ENCODE measurements at regions not wholly inside any gene's neighbourhood (a gene's known extent, or its start where the extent isn't known, plus 50 kb on each side); places are given as distances from the start of the nearest gene placed in this dataset.

DNA sequence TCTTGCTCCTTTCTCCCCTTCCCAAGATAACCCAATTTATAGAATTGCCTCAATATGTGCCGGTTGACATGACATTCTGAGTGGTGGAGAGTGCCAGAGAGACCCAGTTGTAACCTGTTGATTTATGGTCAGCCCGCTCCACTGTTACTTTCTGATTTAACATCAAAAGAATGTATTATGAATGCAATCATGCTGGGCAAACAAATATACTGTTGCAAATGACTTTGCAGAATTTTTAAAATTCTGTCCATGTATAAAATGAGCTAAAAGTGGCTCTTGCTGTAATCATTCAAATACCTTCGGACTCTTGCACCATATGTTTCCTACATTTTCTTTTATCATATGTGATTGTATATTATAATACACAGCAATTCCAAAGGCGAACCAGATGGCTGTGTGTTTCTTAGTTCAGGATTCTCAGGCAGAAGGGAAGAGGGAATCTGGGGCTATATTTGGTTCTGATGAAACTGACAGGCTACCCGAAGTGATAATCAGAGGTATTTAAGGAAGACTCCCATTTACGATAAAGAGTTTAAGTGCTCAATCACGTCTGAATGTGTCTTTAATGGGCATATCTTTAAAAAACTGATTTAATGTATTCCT, 131.7 kb downstream of the CLCN4 start:
- DNase-seq (ENCODE audit: low read depth), result peak; percentile 1

DNA sequence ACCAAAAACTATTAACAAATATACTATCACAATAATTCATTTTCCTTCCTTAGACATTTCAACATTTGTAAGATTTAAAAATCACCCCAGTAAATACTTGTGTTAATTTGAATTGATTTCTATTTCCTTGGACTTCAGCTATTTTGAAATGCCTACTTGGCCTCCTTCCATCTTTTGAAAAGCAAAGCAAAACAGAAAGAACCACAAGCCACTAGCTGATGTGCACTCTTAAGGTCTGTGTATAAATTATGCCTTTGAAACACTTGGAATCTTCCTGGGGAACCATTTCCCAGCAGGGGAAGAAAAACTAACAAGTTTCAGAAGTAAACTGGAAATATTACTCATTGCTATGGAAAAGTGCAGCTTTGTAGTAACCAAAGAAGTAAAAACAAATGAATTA, 139.8 kb downstream of the CLCN4 start:
- peak; percentile 68 for DNase-seq (ENCODE audit: low read depth)

DNA sequence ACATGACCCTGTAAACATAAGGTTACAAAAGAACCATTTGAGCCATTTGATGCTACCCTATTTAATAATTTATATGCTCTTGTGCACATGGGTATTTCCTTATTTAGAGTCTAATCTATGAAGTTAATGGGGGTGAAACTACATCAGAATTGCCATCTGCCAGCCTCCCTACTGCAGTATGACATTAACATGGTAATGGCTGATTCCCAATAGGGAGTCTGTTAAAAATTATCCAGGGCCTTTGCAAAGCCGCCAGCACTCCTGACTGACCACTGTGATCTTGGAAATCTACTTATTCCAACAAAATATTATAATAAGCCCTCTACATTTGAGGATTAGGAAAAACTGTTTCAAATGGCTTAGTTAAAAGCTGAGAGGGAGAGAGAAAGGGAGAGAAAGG, 153.7 kb downstream of the CLCN4 start:
- no peak for DNase-seq (ENCODE audit: low read depth)

DNA sequence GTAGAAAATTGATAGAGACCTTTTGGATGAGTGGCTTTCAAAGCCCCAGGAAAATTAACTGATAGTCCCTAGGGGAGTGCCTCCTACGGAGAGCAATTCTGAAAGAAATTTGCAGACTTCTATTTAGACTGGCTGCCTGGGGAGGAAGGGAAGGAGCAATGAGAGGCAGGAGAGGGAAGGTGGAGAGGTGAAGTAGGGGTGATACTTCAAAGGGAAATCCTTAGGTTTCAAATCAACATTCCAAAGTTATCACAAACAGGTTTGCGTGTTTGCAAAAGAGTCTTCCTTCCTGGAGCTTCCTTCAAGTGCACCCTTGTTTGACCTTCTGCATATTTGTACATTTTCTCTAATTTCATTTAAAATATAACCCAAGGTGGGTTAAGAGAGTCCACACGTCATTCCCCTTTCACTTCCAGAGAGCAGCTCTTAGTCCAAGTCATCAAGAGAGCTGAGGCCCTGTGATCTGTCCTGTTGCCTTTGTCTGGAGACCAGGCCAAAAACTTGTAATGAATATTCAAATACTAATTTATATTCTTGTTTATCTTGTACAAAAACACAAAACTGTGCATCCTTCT, 157.8 kb downstream of the CLCN4 start:
- DNase-seq (ENCODE audit: low read depth), result no peak

DNA sequence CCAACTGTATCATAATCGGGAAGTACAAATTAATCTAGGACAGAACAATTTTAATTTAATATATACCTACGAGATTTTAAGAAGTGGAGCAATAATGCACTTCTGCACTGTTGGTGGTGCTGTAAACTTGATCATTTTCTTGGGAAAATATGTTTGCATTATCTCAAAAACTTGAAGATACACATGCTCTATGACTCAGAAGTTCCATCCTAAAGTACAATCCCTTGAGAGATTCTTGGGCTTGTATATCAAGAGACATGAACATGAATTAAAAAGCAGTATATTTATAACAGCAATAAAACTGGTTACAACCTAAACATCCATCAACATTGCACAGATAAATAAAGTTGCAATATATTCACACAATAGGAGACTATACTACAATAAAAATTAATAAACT, 168.8 kb downstream of the CLCN4 start:
- peak; percentile 12 for DNase-seq (ENCODE audit: low read depth)

- peak; percentile 64 for DNase-seq (ENCODE audit: low read depth)
Observed at GRCh38 chrX:10326578-10326977, 169.8 kb downstream of the CLCN4 start.

DNA sequence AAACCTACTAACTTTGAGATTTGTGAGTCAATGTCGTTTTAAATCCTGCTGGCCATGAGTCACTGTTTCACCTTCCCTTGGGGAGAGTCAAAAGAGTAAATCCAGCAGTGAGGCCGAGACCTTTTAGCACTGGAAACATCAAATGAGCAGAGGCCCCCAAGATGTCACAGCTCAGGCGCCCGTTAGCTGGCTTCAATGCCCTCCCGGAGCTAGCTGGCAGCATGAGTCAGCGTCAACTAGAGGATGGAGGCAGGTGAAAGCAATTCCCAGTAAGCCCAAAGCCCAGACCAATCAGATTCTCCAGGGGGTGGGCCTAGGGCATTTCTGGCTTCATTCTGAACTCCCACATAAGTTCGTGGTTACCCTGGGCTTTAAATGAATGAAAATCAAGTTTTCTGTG, 170.9 kb downstream of the CLCN4 start:
- DNase-seq (ENCODE audit: low read depth), result peak; percentile 88

GRCh38 chrX:10329984-10330383, 173.2 kb downstream of the CLCN4 start:
- no peak for DNase-seq (ENCODE audit: low read depth)

DNA sequence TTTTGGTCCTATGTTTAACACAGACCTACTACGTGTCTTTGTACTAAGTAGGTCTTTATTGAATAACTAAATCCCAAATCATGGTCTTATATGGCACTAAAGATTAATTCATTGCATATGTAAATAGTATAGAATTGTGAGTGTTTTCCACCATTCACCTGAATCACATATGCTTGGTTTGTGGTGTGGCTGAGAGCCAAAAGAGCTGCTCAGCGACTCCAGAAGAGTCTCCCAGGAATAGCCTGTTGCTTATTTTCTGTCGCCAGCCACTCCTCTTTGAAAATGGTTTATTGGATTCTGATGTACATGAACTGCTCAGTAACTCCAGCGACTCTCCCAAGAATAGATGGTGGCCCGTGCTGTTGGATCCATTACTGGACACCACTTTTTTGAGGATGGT, 184.5 kb downstream of the CLCN4 start:
- peak; percentile 12 for DNase-seq (ENCODE audit: low read depth)

DNA sequence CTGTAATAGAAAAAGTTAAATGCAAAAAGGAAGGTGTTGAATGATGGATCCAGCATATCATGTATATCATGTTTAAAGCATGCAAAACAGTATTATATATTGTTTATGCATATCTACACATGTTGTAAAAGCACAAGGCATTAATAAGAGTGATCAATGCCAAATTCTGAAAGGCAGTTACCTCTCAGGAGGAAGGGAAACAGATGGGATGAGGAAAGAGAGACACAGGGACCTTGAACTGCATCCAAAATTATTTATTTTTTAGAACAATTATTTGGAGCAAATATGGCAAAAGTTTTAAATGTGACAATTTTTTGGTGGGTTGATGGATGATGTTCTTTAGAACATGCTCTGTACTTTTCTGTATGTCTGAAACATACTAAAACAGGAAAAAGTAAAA, 193.4 kb downstream of the CLCN4 start:
- no peak for DNase-seq (ENCODE audit: low read depth)

- DNase-seq (ENCODE audit: low read depth), result peak; percentile 90
Observed at GRCh38 chrX:10350981-10351380, 194.2 kb downstream of the CLCN4 start.

GRCh38 chrX:10352536-10352935, 195.8 kb downstream of the CLCN4 start:
- DNase-seq (ENCODE audit: low read depth), result no peak

- peak; percentile 66 for DNase-seq (ENCODE audit: low read depth)
Observed at GRCh38 chrX:10356979-10357378, 200.2 kb downstream of the CLCN4 start.

GRCh38 chrX:10358958-10359357, 202.2 kb downstream of the CLCN4 start:
- DNase-seq (ENCODE audit: low read depth), result peak; percentile 24

DNA sequence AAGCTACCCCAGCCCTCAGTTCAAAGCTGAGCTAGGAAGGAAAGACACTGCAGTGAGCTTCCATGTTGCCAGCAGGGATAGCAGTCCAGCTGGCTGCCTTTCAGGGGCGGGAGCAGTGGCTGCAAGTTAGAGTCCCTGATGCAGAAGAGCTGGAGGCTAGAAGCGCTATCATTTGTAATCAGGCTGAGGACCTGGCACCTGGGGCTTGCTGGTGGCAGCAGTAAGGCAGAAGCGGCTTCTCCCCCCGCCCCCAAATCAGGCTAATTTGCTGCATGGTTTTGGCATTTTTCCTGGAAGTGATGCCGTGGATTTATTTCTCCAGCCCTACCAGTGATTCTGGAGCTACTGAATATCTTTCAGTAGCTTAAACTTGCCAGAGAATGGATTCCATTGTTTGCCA, 203.3 kb downstream of the CLCN4 start:
- peak; percentile 52 for DNase-seq (ENCODE audit: low read depth)

DNA sequence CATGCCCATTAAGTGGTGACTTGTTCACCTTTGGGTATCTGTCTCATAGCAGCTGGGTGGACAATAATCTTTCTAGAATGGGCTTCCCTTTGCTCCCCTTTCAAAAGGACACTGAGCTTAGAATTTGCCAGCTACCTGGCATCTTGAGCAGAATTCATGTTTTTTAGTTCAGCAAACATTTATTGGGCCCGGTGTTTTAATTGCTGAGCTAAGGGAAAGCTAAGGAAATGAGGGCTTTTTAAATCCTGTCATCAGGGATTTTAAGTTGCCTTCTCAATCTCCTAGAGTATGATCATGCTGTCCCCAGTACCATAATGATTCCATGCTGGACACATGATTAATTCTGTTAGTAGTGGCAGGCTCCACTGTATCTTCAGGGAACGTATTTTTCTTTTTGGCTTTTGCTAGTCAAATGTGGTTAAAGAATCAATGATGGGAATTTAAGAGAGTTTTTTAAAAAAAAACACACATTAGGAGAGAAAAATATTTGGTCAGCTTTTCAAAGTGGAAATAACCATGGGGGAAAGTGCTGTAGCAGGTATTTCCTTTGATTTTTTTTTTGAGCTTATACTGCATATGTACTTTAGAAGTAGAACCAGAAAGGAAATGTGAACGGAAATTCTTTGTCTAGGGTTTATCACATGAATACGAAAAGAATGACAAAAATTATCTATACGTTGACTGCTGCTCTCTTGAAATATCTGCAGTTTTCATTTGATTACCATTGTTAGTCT, 208.9 kb downstream of the CLCN4 start:
- DNase-seq (ENCODE audit: low read depth), result no peak

DNA sequence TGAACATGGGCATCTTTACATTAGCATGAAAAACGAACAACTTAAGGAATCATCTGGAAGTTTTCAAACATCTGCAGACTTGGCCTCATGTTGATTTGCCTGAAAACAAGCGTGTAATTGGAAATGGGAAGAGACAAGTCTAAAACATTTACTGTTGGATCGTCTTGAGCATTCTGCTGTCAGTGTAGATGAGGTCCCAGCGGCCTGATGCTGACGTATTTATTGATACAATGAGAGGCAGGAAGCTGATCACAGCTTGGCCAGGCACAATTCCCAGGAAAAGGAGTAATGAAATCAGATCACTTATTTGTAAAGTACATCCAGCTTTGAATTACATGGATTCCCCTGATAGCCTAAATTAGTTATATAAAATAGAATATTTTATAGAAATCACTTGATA, 210.6 kb downstream of the CLCN4 start:
- DNase-seq (ENCODE audit: low read depth), result no peak

- DNase-seq (ENCODE audit: low read depth), result no peak
Observed at GRCh38 chrX:10370976-10371375, 214.2 kb downstream of the CLCN4 start.

DNA sequence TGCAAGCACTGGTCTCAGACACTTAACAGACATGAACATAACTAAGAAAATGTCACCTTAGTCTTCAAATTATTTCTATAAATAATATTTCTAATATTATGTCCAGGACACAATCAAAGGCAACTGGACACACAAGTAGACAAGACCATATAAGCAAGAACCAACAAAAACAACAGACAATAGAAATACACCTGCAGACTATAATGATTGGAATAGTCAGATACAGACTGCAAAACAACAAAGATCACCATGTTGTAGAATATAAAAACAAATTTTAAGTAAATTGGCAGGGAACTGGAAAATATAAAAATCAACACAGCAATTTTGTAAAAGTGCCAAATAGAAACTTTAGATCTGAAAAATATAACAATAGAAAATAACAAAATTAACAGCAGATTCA, 220.7 kb downstream of the CLCN4 start:
- DNase-seq (ENCODE audit: low read depth), result no peak

GRCh38 chrX:10379878-10380277, 223.1 kb downstream of the CLCN4 start:
- DNase-seq (ENCODE audit: low read depth), result no peak

- DNase-seq (ENCODE audit: low read depth), result no peak
Observed at GRCh38 chrX:10380300-10380699, 223.5 kb downstream of the CLCN4 start.

DNA sequence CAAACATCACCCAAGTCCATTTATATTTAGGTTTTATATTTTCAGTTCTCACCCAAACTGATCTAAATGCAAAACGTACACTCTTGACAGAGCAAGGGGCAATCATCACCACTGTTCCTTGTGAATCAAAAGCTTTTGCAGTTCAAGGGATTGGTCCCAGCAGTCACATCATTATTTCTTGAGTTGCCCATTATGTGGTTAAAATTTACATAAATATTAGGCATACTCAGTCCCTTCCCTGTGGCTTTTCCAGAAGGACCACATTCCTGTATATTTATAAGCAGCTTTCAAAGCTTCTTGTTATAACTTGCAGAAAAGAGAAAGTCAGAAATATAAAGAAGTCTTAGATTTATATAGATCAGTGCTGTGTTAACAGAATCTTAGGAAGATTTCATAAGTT, 224.4 kb downstream of the CLCN4 start:
- DNase-seq (ENCODE audit: low read depth), result peak; percentile 15

DNA sequence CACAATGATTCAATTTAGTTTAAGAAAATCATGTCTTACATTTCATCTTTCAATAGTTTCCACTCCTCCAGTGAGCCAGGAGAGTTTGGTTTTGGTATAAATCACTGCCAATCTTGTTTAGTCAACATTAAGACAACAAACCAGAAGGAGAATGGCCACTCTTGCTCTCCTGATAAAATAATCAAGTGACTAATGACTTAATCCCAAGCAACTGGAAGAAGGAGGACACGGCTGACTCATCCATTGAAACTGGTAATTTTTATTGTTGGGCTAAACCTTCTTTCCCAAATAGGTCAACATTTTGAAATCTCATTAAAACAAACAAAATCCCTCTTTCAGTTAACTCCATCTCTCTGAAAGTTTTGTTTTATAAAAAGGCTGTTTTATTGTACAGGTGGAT, 230.2 kb downstream of the CLCN4 start:
- DNase-seq (ENCODE audit: low read depth), result peak; percentile 77
